DND-41 (cell line): ENCODE measurements at regions not wholly inside any gene's neighbourhood (a gene's known extent, or its start where the extent isn't known, plus 50 kb on each side); places are given as distances from the start of the nearest gene placed in this dataset.

Source experiments
- ATAC-seq: fragments of 200-7000 bp; cut with Tn5 transposase; 3 replicates; pipeline ENCODE4 v1.9.1; 2021; ENCODE audit warnings: low read depth; ENCODE audit not compliant: insufficient read depth
- DNase-seq: peaks from one replicate; pipeline ENCODE4 v3.0.0-alpha.2; 2020
- H2AFZ ChIP-seq: 2 replicates; pipeline ENCODE4 v1.6.0; 2012; ENCODE audit warnings: low read depth, low read length
- H3K27ac ChIP-seq: 2 replicates; pipeline ENCODE4 v1.5.1; 2012; ENCODE audit warnings: low read length, inconsistent platforms
- H3K27me3 ChIP-seq: fragments of 200-600 bp; sonication (generic); 2 replicates; pipeline ENCODE4 v1.6.0; 2012; ENCODE audit warnings: low read length, mild to moderate bottlenecking, inconsistent platforms; ENCODE audit not compliant: insufficient read depth, poor library complexity
- H3K36me3 ChIP-seq: 2 replicates; pipeline ENCODE4 v1.5.1; 2012; ENCODE audit warnings: low read length, inconsistent platforms; ENCODE audit not compliant: insufficient read depth
- H3K4me1 ChIP-seq: 2 replicates; pipeline ENCODE4 v1.5.1; 2012; ENCODE audit warnings: mild to moderate bottlenecking, low read length; ENCODE audit not compliant: insufficient read depth
- H3K4me2 ChIP-seq: 2 replicates; pipeline ENCODE4 v1.6.0; 2012; ENCODE audit warnings: mild to moderate bottlenecking, moderate library complexity, low read length, inconsistent platforms; ENCODE audit not compliant: insufficient read depth
- H3K4me3 ChIP-seq, 2 experiments: fragments of 200-600 bp in 1 of 2; shearing (Covaris generic) in 1 of 2; 2 replicates each; pipeline ENCODE4 v1.5.1; 2012 to 2016; ENCODE audit warnings: inconsistent platforms in 2 of 2, low read length in 2 of 2, mild to moderate bottlenecking in 2 of 2, low read depth in 1 of 2, moderate library complexity in 1 of 2
- H3K79me2 ChIP-seq: 2 replicates; pipeline ENCODE4 v1.6.0; 2012; ENCODE audit warnings: low read length, inconsistent platforms; ENCODE audit not compliant: insufficient read depth
- H3K9ac ChIP-seq: 2 replicates; pipeline ENCODE4 v1.6.0; 2012; ENCODE audit warnings: low read depth, mild to moderate bottlenecking, inconsistent platforms, low read length, moderate library complexity
- H3K9me3 ChIP-seq: 2 replicates; pipeline ENCODE4 v1.5.1; 2012; ENCODE audit warnings: low read length, moderate library complexity, mild to moderate bottlenecking, inconsistent platforms; ENCODE audit not compliant: insufficient read depth, severe bottlenecking
- H4K20me1 ChIP-seq: 2 replicates; pipeline ENCODE4 v1.6.0; 2012; ENCODE audit warnings: low read length; ENCODE audit not compliant: insufficient read depth
- EZH2 ChIP-seq: IDR thresholded peaks from 3 replicates; pipeline ENCODE4 v1.6.1; 2012; ENCODE audit warnings: borderline replicate concordance, low read depth, mild to moderate bottlenecking, moderate library complexity, low read length, inconsistent platforms; ENCODE audit not compliant: severe bottlenecking
- TF ChIP-seq, protein P1 (sequence below): IDR thresholded peaks from 2 replicates; pipeline ENCODE4 v1.5.1; 2012; ENCODE audit warnings: borderline replicate concordance, low read length, moderate library complexity, mild to moderate bottlenecking; ENCODE audit not compliant: poor library complexity, severe bottlenecking; ENCODE audit errors: extremely low read depth

- ATAC-seq (no peak), DNase-seq (no peak)
- no peak overlapping the region for H3K9ac ChIP-seq
- no peak overlapping the region for H3K4me2 ChIP-seq
- TF ChIP-seq EZH2, result no peak
- TF ChIP-seq, protein P1, sequence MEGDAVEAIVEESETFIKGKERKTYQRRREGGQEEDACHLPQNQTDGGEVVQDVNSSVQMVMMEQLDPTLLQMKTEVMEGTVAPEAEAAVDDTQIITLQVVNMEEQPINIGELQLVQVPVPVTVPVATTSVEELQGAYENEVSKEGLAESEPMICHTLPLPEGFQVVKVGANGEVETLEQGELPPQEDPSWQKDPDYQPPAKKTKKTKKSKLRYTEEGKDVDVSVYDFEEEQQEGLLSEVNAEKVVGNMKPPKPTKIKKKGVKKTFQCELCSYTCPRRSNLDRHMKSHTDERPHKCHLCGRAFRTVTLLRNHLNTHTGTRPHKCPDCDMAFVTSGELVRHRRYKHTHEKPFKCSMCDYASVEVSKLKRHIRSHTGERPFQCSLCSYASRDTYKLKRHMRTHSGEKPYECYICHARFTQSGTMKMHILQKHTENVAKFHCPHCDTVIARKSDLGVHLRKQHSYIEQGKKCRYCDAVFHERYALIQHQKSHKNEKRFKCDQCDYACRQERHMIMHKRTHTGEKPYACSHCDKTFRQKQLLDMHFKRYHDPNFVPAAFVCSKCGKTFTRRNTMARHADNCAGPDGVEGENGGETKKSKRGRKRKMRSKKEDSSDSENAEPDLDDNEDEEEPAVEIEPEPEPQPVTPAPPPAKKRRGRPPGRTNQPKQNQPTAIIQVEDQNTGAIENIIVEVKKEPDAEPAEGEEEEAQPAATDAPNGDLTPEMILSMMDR, result no peak
- no peaks in the 10 kb centered on the region for H3K36me3 ChIP-seq
- no peak overlapping the region for H3K4me3 ChIP-seq
- H3K4me1 ChIP-seq, result no peaks in the 10 kb centered on the region
- H2AFZ ChIP-seq, result no peak overlapping the region
- no peaks in the 10 kb centered on the region for H3K79me2 ChIP-seq
- peaks cover 3% of the 10 kb centered on the region for H3K27me3 ChIP-seq
- no peak overlapping the region for H3K27ac ChIP-seq
- no peaks in the 10 kb centered on the region for H4K20me1 ChIP-seq
- H3K9me3 ChIP-seq, result no peaks in the 10 kb centered on the region
Observed at GRCh38 chr7:94244760-94245159, 149.9 kb upstream of the COL1A2 start.

DNA sequence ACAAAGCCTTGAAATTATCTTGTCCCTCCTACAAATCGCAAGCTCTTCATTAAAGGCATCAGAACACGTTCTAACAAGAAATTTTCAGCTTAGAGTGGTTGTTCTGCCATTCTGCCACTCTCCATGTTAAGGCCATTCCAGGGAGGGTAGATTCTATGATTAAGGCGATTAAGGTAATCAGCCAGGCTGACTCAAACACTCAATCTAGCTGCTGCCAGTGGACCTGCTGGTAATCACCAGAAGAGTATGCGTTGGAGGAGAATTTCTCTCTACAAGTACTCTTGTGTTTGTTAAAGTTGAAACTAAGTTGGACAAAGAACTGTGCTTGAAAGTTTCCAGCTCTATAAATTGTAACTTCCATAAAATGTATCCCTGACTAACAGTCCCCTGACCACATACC lies 149.2 kb upstream of the COL1A2 start:
- no peak overlapping the region for H3K9ac ChIP-seq
- H3K9me3 ChIP-seq, result no peaks in the 10 kb centered on the region
- DNase-seq (no peak), ATAC-seq (no peak)
- H3K4me2 ChIP-seq, result no peak overlapping the region
- no peaks in the 10 kb centered on the region for H4K20me1 ChIP-seq
- TF ChIP-seq, protein P1, result no peak
- no peak for TF ChIP-seq EZH2
- H3K4me3 ChIP-seq, result no peak overlapping the region
- H3K27ac ChIP-seq, result no peak overlapping the region
- H3K79me2 ChIP-seq, result no peaks in the 10 kb centered on the region
- H3K4me1 ChIP-seq, result no peaks in the 10 kb centered on the region
- H3K36me3 ChIP-seq, result no peaks in the 10 kb centered on the region
- no peaks in the 10 kb centered on the region for H3K27me3 ChIP-seq
- no peak overlapping the region for H2AFZ ChIP-seq

GRCh38 chr7:94247970-94248369 lies 146.7 kb upstream of the COL1A2 start:
- Histone ChIP-seq H3K79me2 (no peaks in the 10 kb centered on the region), H2AFZ (no peak overlapping the region), H3K9me3 (no peaks in the 10 kb centered on the region), H3K9ac (no peak overlapping the region), H3K4me1 (no peaks in the 10 kb centered on the region), H3K27ac (no peak overlapping the region), H3K36me3 (no peaks in the 10 kb centered on the region), H4K20me1 (no peaks in the 10 kb centered on the region), H3K4me2 (no peak overlapping the region), H3K27me3 (no peaks in the 10 kb centered on the region), H3K4me3 (no peak overlapping the region)
- no peak for ATAC-seq
- no peak for DNase-seq
- TF ChIP-seq EZH2, result no peak
- TF ChIP-seq, protein P1, result no peak

DNA sequence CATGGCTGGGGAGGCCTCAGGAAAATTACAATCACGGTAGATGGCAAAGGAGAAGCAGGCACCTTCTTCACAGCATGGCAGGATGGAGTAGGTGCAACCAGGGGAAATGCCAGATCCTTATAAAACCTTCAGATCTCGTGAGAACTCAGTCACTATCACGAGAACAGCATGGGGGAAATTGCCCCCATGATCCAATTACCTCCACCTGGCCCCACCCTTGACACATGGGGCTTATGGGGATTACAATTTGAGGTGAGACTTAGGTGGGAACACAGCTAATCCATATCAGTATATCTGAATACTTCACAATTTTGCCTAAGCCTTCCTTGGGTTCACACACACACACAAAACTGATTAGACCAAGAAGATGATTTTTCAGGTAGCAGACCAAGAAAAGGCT lies 145.1 kb upstream of the COL1A2 start:
- H3K9ac ChIP-seq, result no peak overlapping the region
- H4K20me1 ChIP-seq, result no peaks in the 10 kb centered on the region
- no peak for DNase-seq
- H3K36me3 ChIP-seq, result no peaks in the 10 kb centered on the region
- H3K4me1 ChIP-seq, result no peaks in the 10 kb centered on the region
- no peak overlapping the region for H3K4me3 ChIP-seq
- H3K79me2 ChIP-seq, result no peaks in the 10 kb centered on the region
- H3K4me2 ChIP-seq, result no peak overlapping the region
- no peaks in the 10 kb centered on the region for H3K27me3 ChIP-seq
- H3K9me3 ChIP-seq, result no peaks in the 10 kb centered on the region
- TF ChIP-seq, protein P1, result no peak
- TF ChIP-seq EZH2, result no peak
- no peak overlapping the region for H2AFZ ChIP-seq
- no peak for ATAC-seq
- no peak overlapping the region for H3K27ac ChIP-seq
